Astrocyte of the hippocampus (primary cell): ENCODE measurements at regions not wholly inside any gene's neighbourhood (a gene's known extent, or its start where the extent isn't known, plus 50 kb on each side); places are given as distances from the start of the nearest gene placed in this dataset.

Experiments used
- DNase-seq: peaks from one replicate; pipeline ENCODE4 v3.0.0; 2011; ENCODE audit warnings: low read depth, low spot score

- DNase-seq = peak; percentile 20
These were observed 81.4 kb upstream of the ERBB4 start for GRCh38 chr2:212619954-212620353.

GRCh38 chr2:212618636-212619035, 80.0 kb upstream of the ERBB4 start:
- DNase-seq = no peak

- DNase-seq = no peak
These were observed 72.3 kb upstream of the ERBB4 start for GRCh38 chr2:212610872-212611425.

- DNase-seq = no peak
These were observed 70.9 kb upstream of the ERBB4 start for GRCh38 chr2:212609479-212609878.

DNA sequence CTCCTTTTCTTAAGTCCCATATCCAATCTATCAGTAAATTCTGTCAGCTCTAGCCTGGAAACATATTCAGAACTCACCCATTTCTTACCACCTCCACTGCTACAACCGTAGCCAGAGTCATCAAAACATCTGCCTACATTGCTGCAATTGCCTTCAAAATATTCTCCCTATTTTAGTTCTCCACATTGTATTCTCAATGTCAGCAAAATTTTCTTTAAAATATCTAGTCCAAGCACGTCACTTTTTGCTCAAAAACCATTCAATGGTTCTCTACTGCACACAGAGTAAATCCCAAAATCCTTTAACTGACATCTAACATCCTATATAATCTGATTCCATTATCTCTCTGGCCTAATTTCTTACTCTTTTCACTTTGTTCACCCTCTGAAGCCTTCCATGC, 68.5 kb upstream of the ERBB4 start:
- DNase-seq = no peak

GRCh38 chr2:212606232-212606631, 67.6 kb upstream of the ERBB4 start:
- DNase-seq = no peak

GRCh38 chr2:212596688-212597087, 58.1 kb upstream of the ERBB4 start:
- no peak for DNase-seq

DNA sequence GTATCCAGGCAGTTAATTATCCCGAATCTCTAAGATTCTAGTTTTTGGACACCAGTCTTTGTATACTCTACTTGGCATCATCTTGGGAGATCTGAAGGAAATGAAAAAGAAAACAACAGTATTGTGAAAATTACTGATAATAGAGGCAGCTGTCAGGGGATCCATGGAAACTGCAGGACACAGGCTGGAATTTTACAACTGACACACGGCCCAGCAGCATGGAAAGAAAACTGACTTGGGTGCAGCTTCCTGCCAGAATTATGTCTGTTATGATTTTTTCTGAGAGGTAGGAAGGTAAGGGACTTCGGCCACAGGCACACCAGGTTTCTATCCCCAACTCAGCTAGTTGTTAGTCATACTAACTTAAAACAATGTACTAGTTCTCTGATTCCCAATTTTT, 57.7 kb upstream of the ERBB4 start:
- DNase-seq = no peak

GRCh38 chr2:212595036-212595654, 56.5 kb upstream of the ERBB4 start:
- peak; percentile 31 for DNase-seq

- no peak for DNase-seq
These were observed 54.1 kb upstream of the ERBB4 start for GRCh38 chr2:212592695-212593094.
